ENCODE measurements at regions not wholly inside any gene's neighbourhood (a gene's known extent, or its start where the extent isn't known, plus 50 kb on each side); places are given as distances from the start of the nearest gene placed in this dataset.

GRCh38 chr10:131694168-131694780, 206.5 kb upstream of the PPP2R2D start:
- Histone ChIP-seq H3K56ac (ENCODE audit: insufficient read length, low read depth, low read length) (no peak overlapping the region), H3T11ph (ENCODE audit: low read length) (no peak overlapping the region), H2BK120ac (ENCODE audit: low read depth, low read length, poor library complexity, severe bottlenecking) (no peak overlapping the region), H3K9ac (ENCODE audit: extremely low read depth, insufficient read length, low read length) (no peak overlapping the region), H2AFZ (ENCODE audit: low read length) (no peak overlapping the region), H3K4ac (ENCODE audit: low read depth, low read length) (no peak overlapping the region), H3K27me3 (ENCODE audit: insufficient read depth, low read length) (no peaks in the 10 kb centered on the region), H3K4me1 (ENCODE audit: insufficient read depth, low read length) (no peaks in the 10 kb centered on the region), H2BK12ac (ENCODE audit: insufficient read length, low read depth, low read length) (no peak overlapping the region), H3K23me2 (ENCODE audit: insufficient read length, low read depth, low read length, poor library complexity, severe bottlenecking) (no peaks in the 10 kb centered on the region), H2BK5ac (ENCODE audit: insufficient read length, low read length) (no peak overlapping the region), H3K79me2 (ENCODE audit: insufficient read depth, low read length) (no peaks in the 10 kb centered on the region), H3K4me2 (ENCODE audit: insufficient read depth, insufficient read length, low read length) (no peak overlapping the region), H4K91ac (ENCODE audit: insufficient read length, low read depth, low read length) (no peak overlapping the region), H3K14ac (ENCODE audit: insufficient read depth, low read length) (no peak overlapping the region; the same call in 1 of the 2 replicates), H4K20me1 (ENCODE audit: control insufficient read depth, insufficient read depth, insufficient read length) (no peaks in the 10 kb centered on the region), H2AK5ac (ENCODE audit: insufficient read length, low read length) (no peak overlapping the region), H2BK20ac (ENCODE audit: low read depth, low read length, poor library complexity, severe bottlenecking) (no peak overlapping the region), H3K23ac (ENCODE audit: insufficient read length, low read depth, low read length) (no peak overlapping the region), H3K9me3 (ENCODE audit: control insufficient read depth, low read depth, low read length) (no peaks in the 10 kb centered on the region), H3K18ac (ENCODE audit: insufficient read length, low read depth, low read length) (no peak overlapping the region), H2BK15ac (ENCODE audit: low read depth, low read length) (no peak overlapping the region), H4K8ac (replicated peaks; ENCODE audit: insufficient read length, low read depth, low read length) (no peak overlapping the region), H3K79me1 (ENCODE audit: insufficient read depth, low read depth, low read length, poor library complexity, severe bottlenecking) (no peaks in the 10 kb centered on the region), H4K5ac (ENCODE audit: insufficient read length, low read depth, low read length) (no peak overlapping the region), H3K27ac (ENCODE audit: insufficient read length, low read depth, low read length) (no peak overlapping the region)
- Mint-ChIP-seq H3K9me3 (no peaks in the 10 kb centered on the region; a peak in 2 of 5 replicates), H3K4me1 (peaks cover 3 to 7% of the 10 kb centered on the region in 2 experiments; a peak in 2 of 4 replicates), H3K36me3 (ENCODE audit: insufficient read depth in 1 of 3, low read depth in 3 of 3) (no peaks in the 10 kb centered on the region; a peak in 1 of 7 replicates), H3K4me3 (no peak overlapping the region), H3K27ac (no peak overlapping the region), H3K27me3 (ENCODE audit: low read depth) (no peaks in the 10 kb centered on the region; the same call in 1 of the 2 replicates)
- WGBS (ENCODE audit: extremely low coverage, insufficient read length, low lambda C conversion rate) = no CpG with 5 or more reads among the region's 11 CpGs
- DNase-seq = peak; percentile 11
- no peak for TF ChIP-seq CTCF (conservative IDR thresholded peaks at IDR 0.05)
